Panc1 (cell line): ENCODE measurements at regions not wholly inside any gene's neighbourhood (a gene's known extent, or its start where the extent isn't known, plus 50 kb on each side); places are given as distances from the start of the nearest gene placed in this dataset.

Experiments
- ATAC-seq: fragments of 200-7000 bp; cut with Tn5 transposase; 2 replicates; pipeline ENCODE4 v1.9.1; 2020; ENCODE audit warnings: mild to moderate bottlenecking, moderate library complexity
- BruUV-seq: library from RNA; stranded (reverse); fragments of 400-500 nt; replicated peaks from 2 replicates; lab custom pipeline; 2021; lab: Mats Ljungman, UMichigan
- CTCF ChIA-PET: fragments of 300-600 bp; sonication (Branson Sonifier 250); formaldehyde crosslinking; loops from one replicate; lab custom pipeline; 2022; ENCODE audit warnings: antibody characterized with exemption; lab: Charles Lee
- POLR2A ChIA-PET: fragments of 300-600 bp; sonication (Branson Sonifier 250); formaldehyde crosslinking; loops from one replicate; lab custom pipeline; 2022; ENCODE audit warnings: antibody characterized with exemption; lab: Charles Lee
- DNase-seq: peaks from one replicate; pipeline ENCODE4 v3.0.0-alpha.2; 2010; ENCODE audit warnings: low read depth, low spot score
- H3K27ac ChIP-seq: 2 replicates; pipeline ENCODE4 v1.5.1; 2011; ENCODE audit warnings: mild to moderate bottlenecking, low read length, inconsistent platforms
- H3K27me3 ChIP-seq: fragments of 200-500 bp; sonication (Bioruptor generic); 2 replicates; pipeline ENCODE4 v1.6.0; 2014; ENCODE audit warnings: low read length, inconsistent platforms; ENCODE audit not compliant: control insufficient read depth, insufficient read depth
- H3K36me3 ChIP-seq: fragments of 200-500 bp; sonication (Bioruptor generic); 2 replicates; pipeline ENCODE4 v1.5.1; 2014; ENCODE audit warnings: inconsistent platforms, mild to moderate bottlenecking, low read length, moderate library complexity; ENCODE audit not compliant: control insufficient read depth, insufficient read depth
- H3K4me1 ChIP-seq: 2 replicates; pipeline ENCODE4 v1.5.1; 2011; ENCODE audit warnings: inconsistent platforms, mild to moderate bottlenecking, low read length, moderate library complexity; ENCODE audit not compliant: control insufficient read depth, insufficient read depth
- H3K4me3 ChIP-seq, 2 experiments: 2 replicates each; pipeline ENCODE4 v1.5.1; 2011 to 2012; ENCODE audit warnings: low read depth in 2 of 2, low read length in 2 of 2, mild to moderate bottlenecking in 2 of 2, inconsistent platforms in 1 of 2, moderate library complexity in 1 of 2
- H3K9me3 ChIP-seq: fragments of 200-500 bp; sonication (Bioruptor generic); 2 replicates; pipeline ENCODE4 v1.5.1; 2014; ENCODE audit warnings: low read depth, mild to moderate bottlenecking, inconsistent platforms, low read length, moderate library complexity; ENCODE audit not compliant: control insufficient read depth, insufficient read depth
- CTCF ChIP-seq: fragments of 450-650 bp; IDR thresholded peaks from 2 replicates; pipeline ENCODE4 v1.5.1; 2017; ENCODE audit warnings: mild to moderate bottlenecking
- POLR2AphosphoS5 ChIP-seq: IDR thresholded peaks from 2 replicates; pipeline ENCODE4 v1.6.1; 2012; ENCODE audit warnings: mild to moderate bottlenecking, low read depth, low read length, moderate library complexity
- REST ChIP-seq, 2 experiments: IDR thresholded peaks; 2 replicates each; pipeline ENCODE4 v1.6.1; 2011 to 2012; ENCODE audit warnings: low read depth in 2 of 2, control low read depth in 1 of 2, low read length in 1 of 2, mild to moderate bottlenecking in 1 of 2, moderate library complexity in 1 of 2; ENCODE audit not compliant: insufficient read depth in 1 of 2
- SIN3A ChIP-seq: IDR thresholded peaks from 2 replicates; pipeline ENCODE4 v1.6.1; 2012; ENCODE audit warnings: low read depth, mild to moderate bottlenecking, low read length, moderate library complexity, borderline replicate concordance; ENCODE audit not compliant: insufficient read depth
- TCF7L2 ChIP-seq: IDR thresholded peaks from 2 replicates; pipeline ENCODE4 v1.6.1; 2011; ENCODE audit warnings: mild to moderate bottlenecking, low read depth, low read length, inconsistent platforms
- in situ Hi-C: cut with HindIII; loops from 2 replicates; pipeline ENCODE4 v1.10.0; 2016; ENCODE audit warnings: low sequenced_read_pairs, low pct_unique_long_range_greater_than_20kb
- intact Hi-C: fragments of 100-400 bp; cut with micrococcal nuclease; formaldehyde crosslinking; loops from one replicate; pipeline ENCODE4 v1.10.0; 2022; ENCODE audit not compliant: unreplicated experiment

GRCh38 chr3:110664148-110664547 lies 407.5 kb upstream of the NECTIN3 start:
- ATAC-seq, result no peak
- in situ Hi-C loops (no loop called here), intact Hi-C loops (no loop called here)
- no peaks in the 10 kb centered on the region for H3K9me3 ChIP-seq
- TF ChIP-seq REST (IDR thresholded peaks at IDR 0.05; ENCODE audit: insufficient read depth in 1 of 2, low read depth in 2 of 2, low read length in 1 of 2) (no peak), TCF7L2 (no peak), SIN3A (no peak), POLR2AphosphoS5 (no peak), CTCF (no peak)
- no peak for DNase-seq
- no peaks in the 10 kb centered on the region for H3K27me3 ChIP-seq
- no peak overlapping the region for H3K27ac ChIP-seq
- no peaks in the 10 kb centered on the region for H3K4me1 ChIP-seq
- ChIA-PET CTCF (no interaction called here), POLR2A (no interaction called here)
- H3K36me3 ChIP-seq, result no peaks in the 10 kb centered on the region
- no peak overlapping the region for H3K4me3 ChIP-seq
- BruUV-seq, result no TSS peak

GRCh38 chr3:110666495-110666894 lies 405.1 kb upstream of the NECTIN3 start:
- ChIA-PET CTCF (no interaction called here), POLR2A (no interaction called here)
- DNase-seq (no peak), ATAC-seq (no peak)
- intact Hi-C loops (no loop called here), in situ Hi-C loops (no loop called here)
- Histone ChIP-seq H3K36me3 (no peaks in the 10 kb centered on the region), H3K4me3 (no peak overlapping the region), H3K27ac (no peak overlapping the region), H3K4me1 (no peaks in the 10 kb centered on the region), H3K27me3 (no peaks in the 10 kb centered on the region), H3K9me3 (no peaks in the 10 kb centered on the region)
- no TSS peak for BruUV-seq
- TF ChIP-seq TCF7L2, result no peak
- TF ChIP-seq CTCF, result no peak
- no peak for TF ChIP-seq POLR2AphosphoS5
- no peak for TF ChIP-seq REST (IDR thresholded peaks at IDR 0.05; ENCODE audit: insufficient read depth in 1 of 2, low read depth in 2 of 2, low read length in 1 of 2)
- no peak for TF ChIP-seq SIN3A
